ENCODE measurements at regions not wholly inside any gene's neighbourhood (a gene's known extent, or its start where the extent isn't known, plus 50 kb on each side); places are given as distances from the start of the nearest gene placed in this dataset.

DNA sequence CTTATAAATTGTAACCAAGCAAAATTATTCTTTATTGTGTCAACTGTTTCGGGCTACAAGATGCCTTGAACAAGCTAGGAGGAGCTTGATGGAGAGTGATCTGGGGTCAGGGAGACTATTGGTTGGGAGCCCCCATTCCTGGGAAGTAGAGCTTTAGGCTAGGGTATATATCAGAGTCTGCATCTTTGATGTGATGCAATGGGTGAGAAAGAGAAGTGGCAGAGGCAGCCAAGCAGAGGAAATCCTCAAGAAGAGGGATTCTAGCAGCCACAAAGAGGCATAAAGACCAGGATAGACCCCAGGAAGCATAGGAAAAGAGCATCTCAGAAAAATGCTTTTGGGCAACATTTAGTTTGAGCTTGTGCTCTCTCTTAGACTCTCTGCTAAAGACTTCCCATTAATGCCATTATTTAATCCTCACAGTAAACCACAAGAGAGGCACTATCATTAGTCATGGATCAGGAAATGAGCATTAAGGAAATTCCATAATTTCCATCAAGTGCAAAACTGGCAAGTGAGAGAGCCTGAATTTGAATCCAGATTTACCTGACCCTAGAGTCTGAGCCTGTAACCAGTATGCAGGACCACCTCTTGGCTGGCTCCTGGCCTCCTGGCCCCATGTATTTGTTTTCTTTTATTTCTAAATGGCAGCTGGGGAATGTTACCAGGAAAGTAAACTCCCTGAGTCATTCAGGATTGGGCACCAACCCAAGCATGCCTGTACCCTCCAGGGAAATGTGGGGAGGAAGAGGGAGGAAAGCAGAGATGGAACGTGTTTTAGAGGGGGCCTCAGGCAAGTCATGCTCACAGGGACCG is 118.7 kb downstream of the RPL22L1 start:
- H3K27me3 ChIP-seq (ENCODE audit: low read depth, low read length): no peaks in the 10 kb centered on the region
- no peak overlapping the region for H3K4me3 ChIP-seq (ENCODE audit: low read depth in 1 of 2, low read length in 2 of 2)
- no peaks in the 10 kb centered on the region for H3K9me3 ChIP-seq (ENCODE audit: control insufficient read depth in 1 of 2, low read length in 2 of 2)
- H3K36me3 ChIP-seq (ENCODE audit: control insufficient read depth in 1 of 2, insufficient read depth in 2 of 2, low read length in 2 of 2): no peaks in the 10 kb centered on the region
- no peak overlapping the region for H3K27ac ChIP-seq (ENCODE audit: low read length)
- H3K4me1 ChIP-seq (ENCODE audit: control insufficient read depth in 1 of 2, insufficient read depth in 2 of 2, low read length in 2 of 2): peaks cover 5 to 7% of the 10 kb centered on the region in 2 donors

GRCh38 chr3:170750478-170750830 is 119.5 kb downstream of the RPL22L1 start:
- Histone ChIP-seq H3K27me3 (ENCODE audit: low read depth, low read length) (no peaks in the 10 kb centered on the region), H3K4me1 (ENCODE audit: control insufficient read depth in 1 of 2, insufficient read depth in 2 of 2, low read length in 2 of 2) (peaks cover 5 to 7% of the 10 kb centered on the region in 2 donors), H3K27ac (ENCODE audit: low read length) (no peak overlapping the region), H3K9me3 (ENCODE audit: control insufficient read depth in 1 of 2, low read length in 2 of 2) (no peaks in the 10 kb centered on the region), H3K36me3 (ENCODE audit: control insufficient read depth in 1 of 2, insufficient read depth in 2 of 2, low read length in 2 of 2) (no peaks in the 10 kb centered on the region), H3K4me3 (ENCODE audit: low read depth in 1 of 2, low read length in 2 of 2) (no peak overlapping the region)

- H3K4me1 ChIP-seq (ENCODE audit: control insufficient read depth in 1 of 2, insufficient read depth in 2 of 2, low read length in 2 of 2): peaks cover 5 to 7% of the 10 kb centered on the region in 2 donors
- no peaks in the 10 kb centered on the region for H3K27me3 ChIP-seq (ENCODE audit: low read depth, low read length)
- H3K4me3 ChIP-seq (ENCODE audit: low read depth in 1 of 2, low read length in 2 of 2): no peak overlapping the region
- H3K9me3 ChIP-seq (ENCODE audit: control insufficient read depth in 1 of 2, low read length in 2 of 2): no peaks in the 10 kb centered on the region
- no peaks in the 10 kb centered on the region for H3K36me3 ChIP-seq (ENCODE audit: control insufficient read depth in 1 of 2, insufficient read depth in 2 of 2, low read length in 2 of 2)
- H3K27ac ChIP-seq (ENCODE audit: low read length): no peak overlapping the region
These were observed 120.1 kb downstream of the RPL22L1 start for GRCh38 chr3:170749765-170750477.

DNA sequence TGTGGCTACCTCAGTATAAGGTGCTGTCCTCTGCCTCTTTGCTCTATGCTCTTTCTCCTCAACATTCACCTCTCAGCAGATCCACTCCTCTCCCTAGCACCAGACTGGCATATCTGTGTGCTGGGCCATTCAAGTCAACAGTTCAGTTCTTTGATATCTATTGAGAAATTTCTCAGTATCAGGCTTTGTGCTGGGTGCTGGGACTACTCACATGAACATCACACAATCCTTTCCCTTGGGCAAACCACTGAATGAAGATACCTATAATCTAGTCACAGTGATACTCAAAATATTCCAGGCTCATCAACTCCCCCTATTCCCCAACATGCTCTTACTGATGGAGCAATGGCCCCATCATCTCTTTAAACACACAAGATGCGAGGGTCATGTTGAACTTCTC is 120.8 kb downstream of the RPL22L1 start:
- peaks cover 5 to 7% of the 10 kb centered on the region in 2 donors for H3K4me1 ChIP-seq (ENCODE audit: control insufficient read depth in 1 of 2, insufficient read depth in 2 of 2, low read length in 2 of 2)
- H3K27me3 ChIP-seq (ENCODE audit: low read depth, low read length): no peaks in the 10 kb centered on the region
- no peaks in the 10 kb centered on the region for H3K36me3 ChIP-seq (ENCODE audit: control insufficient read depth in 1 of 2, insufficient read depth in 2 of 2, low read length in 2 of 2)
- no peaks in the 10 kb centered on the region for H3K9me3 ChIP-seq (ENCODE audit: control insufficient read depth in 1 of 2, low read length in 2 of 2)
- H3K27ac ChIP-seq (ENCODE audit: low read length): no peak overlapping the region
- no peak overlapping the region for H3K4me3 ChIP-seq (ENCODE audit: low read depth in 1 of 2, low read length in 2 of 2)

DNA sequence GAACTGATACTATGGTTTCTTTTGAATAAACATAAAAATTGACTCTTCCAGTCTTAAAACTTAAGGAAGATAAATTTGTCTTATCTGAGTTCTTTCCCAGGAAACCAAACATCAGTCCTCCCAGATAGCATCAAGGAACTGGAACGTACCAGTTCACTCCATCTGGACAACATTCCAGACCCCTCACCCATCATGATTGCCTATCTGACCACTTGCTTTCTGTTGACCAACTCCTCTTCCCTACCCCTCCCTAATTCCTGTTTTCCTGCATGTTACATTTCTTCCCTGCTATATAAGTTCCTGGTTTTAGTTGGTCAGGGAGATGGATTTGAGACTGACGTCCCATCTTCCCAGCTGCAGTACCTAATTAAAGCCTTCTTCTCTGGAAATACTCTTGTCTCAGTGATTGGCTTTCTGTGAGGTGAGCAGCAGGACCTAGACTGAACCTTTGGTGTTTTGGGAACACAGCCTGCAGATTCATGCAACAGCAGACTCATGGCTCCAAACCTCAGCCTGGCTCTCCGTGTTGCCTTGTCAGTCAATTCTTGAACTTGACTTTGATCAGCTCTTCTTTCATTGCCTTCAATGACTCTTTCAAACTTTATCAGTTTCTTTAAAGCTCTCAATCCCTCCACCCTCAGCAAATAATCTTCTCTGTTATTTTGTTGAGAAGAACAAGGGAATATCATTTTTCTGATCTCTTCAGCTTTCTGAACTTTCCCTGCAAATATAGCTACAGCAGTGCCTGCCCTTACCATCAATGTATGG is 123.6 kb downstream of the RPL22L1 start:
- no peaks in the 10 kb centered on the region for H3K36me3 ChIP-seq (ENCODE audit: control insufficient read depth in 1 of 2, insufficient read depth in 2 of 2, low read length in 2 of 2)
- H3K27ac ChIP-seq (ENCODE audit: low read length): no peak overlapping the region
- H3K4me1 ChIP-seq (ENCODE audit: control insufficient read depth in 1 of 2, insufficient read depth in 2 of 2, low read length in 2 of 2): peaks cover 1 to 5% of the 10 kb centered on the region in 2 donors
- H3K9me3 ChIP-seq (ENCODE audit: control insufficient read depth in 1 of 2, low read length in 2 of 2): no peaks in the 10 kb centered on the region
- no peak overlapping the region for H3K4me3 ChIP-seq (ENCODE audit: low read depth in 1 of 2, low read length in 2 of 2)
- H3K27me3 ChIP-seq (ENCODE audit: low read depth, low read length): no peaks in the 10 kb centered on the region

DNA sequence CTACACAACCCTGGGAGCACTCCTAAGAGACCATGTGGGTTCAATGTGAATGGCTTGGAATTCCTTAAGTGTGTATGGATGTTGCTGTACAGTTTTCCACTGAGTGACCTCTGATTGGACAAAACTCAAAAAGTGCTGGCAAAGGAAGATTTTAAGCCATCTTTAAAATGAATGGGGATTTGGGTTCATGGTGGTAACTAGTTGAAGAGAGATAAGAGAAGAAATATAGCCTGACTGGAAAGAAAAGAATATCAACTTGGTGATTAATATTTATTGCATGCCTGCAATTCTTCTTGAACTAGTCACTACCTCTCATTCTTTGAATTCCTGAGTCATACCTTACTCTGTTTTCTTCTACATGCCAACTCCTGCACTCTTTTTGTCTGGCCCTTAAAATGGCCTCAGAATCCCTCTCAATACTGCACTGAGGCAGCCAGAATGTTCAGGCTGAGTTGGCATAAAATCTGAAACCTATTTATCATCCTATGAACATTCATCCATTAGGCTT is 124.7 kb downstream of the RPL22L1 start:
- Histone ChIP-seq H3K4me1 (ENCODE audit: control insufficient read depth in 1 of 2, insufficient read depth in 2 of 2, low read length in 2 of 2) (peaks cover 0 to 5% of the 10 kb centered on the region in 2 donors), H3K27me3 (ENCODE audit: low read depth, low read length) (no peaks in the 10 kb centered on the region), H3K9me3 (ENCODE audit: control insufficient read depth in 1 of 2, low read length in 2 of 2) (no peaks in the 10 kb centered on the region), H3K4me3 (ENCODE audit: low read depth in 1 of 2, low read length in 2 of 2) (no peak overlapping the region), H3K27ac (ENCODE audit: low read length) (no peak overlapping the region), H3K36me3 (ENCODE audit: control insufficient read depth in 1 of 2, insufficient read depth in 2 of 2, low read length in 2 of 2) (no peaks in the 10 kb centered on the region)

GRCh38 chr3:170741756-170742529 is 128.1 kb downstream of the RPL22L1 start:
- no peaks in the 10 kb centered on the region for H3K9me3 ChIP-seq (ENCODE audit: control insufficient read depth in 1 of 2, low read length in 2 of 2)
- no peaks in the 10 kb centered on the region for H3K4me1 ChIP-seq (ENCODE audit: control insufficient read depth in 1 of 2, insufficient read depth in 2 of 2, low read length in 2 of 2)
- H3K4me3 ChIP-seq (ENCODE audit: low read depth in 1 of 2, low read length in 2 of 2): no peak overlapping the region
- H3K27ac ChIP-seq (ENCODE audit: low read length): no peak overlapping the region
- H3K36me3 ChIP-seq (ENCODE audit: control insufficient read depth in 1 of 2, insufficient read depth in 2 of 2, low read length in 2 of 2): no peaks in the 10 kb centered on the region
- no peaks in the 10 kb centered on the region for H3K27me3 ChIP-seq (ENCODE audit: low read depth, low read length)

DNA sequence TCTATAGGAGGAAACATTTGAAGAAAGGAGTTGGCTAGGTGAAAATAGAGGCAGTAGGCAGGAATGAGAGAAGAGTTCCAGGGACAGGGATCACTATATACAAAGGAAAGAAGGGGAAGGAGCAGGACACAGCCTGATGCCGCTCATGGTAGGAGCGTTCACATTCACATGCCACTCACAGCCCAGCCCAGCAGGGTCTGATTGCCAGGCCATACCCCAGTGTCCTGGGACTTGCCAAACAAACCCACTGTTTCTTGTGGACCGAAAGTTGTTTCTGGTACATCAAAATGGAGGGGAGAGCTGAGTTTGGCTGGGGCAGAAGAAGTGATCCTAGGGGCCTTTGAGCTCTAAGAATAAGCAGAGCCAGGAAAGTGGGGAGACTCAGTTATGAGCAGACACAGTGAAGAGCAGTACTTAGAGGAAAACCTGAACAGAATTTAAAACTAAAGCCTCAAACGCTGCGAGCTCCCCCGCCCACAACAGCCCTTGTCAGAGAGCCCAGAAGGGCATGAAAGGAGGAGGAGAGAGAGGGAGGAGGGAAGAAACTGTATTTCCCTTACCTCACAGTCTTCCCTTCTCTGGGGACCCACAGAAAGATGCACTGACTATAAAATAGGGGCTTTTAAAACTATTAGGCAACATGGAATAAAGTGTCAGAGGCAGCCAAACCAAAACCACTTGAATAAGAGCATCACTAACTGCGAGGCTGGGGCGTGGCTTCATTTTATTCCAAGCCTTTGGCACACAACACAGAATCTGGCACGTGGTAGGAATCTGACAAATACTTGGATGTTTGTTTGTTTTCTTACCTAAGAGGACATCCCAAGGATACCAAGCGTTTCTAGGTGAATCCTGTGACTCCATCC is 129.0 kb downstream of the RPL22L1 start:
- peak overlapping the region; percentile 4 for H3K27ac ChIP-seq (ENCODE audit: low read length)
- H3K4me1 ChIP-seq (ENCODE audit: control insufficient read depth in 1 of 2, insufficient read depth in 2 of 2, low read length in 2 of 2): no peaks in the 10 kb centered on the region
- no peaks in the 10 kb centered on the region for H3K36me3 ChIP-seq (ENCODE audit: control insufficient read depth in 1 of 2, insufficient read depth in 2 of 2, low read length in 2 of 2)
- H3K9me3 ChIP-seq (ENCODE audit: control insufficient read depth in 1 of 2, low read length in 2 of 2): no peaks in the 10 kb centered on the region
- H3K27me3 ChIP-seq (ENCODE audit: low read depth, low read length): no peaks in the 10 kb centered on the region
- no peak overlapping the region for H3K4me3 ChIP-seq (ENCODE audit: low read depth in 1 of 2, low read length in 2 of 2)

DNA sequence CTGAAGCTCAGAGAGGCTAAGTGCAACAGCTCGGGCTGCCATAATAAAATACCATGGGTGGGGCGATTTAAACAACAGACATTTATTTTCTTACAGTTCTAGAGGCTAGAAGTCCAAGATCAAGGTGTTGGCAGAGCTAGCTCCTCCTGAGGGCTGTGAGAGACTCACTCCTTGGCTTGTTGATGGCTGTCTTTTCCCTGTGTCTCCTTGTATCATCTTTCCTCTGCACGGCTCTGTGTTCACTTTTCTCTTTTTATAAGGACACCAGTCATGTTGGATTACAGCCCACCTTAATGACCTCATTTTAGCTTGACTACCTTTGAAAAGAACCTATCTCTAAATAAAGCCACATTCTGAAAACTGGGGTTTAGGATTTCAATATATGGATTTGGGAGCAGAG is 129.7 kb downstream of the RPL22L1 start:
- Histone ChIP-seq H3K4me3 (ENCODE audit: low read depth in 1 of 2, low read length in 2 of 2) (no peak overlapping the region), H3K27ac (ENCODE audit: low read length) (peak overlapping the region; percentile 4)

DNA sequence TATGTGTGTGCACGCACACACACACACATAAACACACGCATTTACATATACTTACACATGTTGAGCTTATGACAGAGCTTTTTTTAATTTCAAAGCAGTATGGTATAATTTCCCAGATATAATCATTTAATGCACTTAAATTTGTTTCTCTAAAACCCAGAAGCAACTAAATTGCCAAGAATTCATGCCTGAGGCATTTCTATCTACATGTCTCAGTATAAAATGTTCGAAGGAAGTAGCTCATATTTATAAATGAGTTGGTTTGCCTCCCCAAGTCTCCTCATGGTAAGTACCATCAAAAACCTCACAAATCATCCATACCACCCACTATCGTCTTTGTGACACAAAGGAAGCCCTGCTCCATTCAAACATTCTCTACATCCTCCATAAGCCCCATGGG is 130.6 kb downstream of the RPL22L1 start:
- no peak overlapping the region for H3K27ac ChIP-seq (ENCODE audit: low read length)
- no peaks in the 10 kb centered on the region for H3K36me3 ChIP-seq (ENCODE audit: control insufficient read depth in 1 of 2, insufficient read depth in 2 of 2, low read length in 2 of 2)
- no peaks in the 10 kb centered on the region for H3K4me1 ChIP-seq (ENCODE audit: control insufficient read depth in 1 of 2, insufficient read depth in 2 of 2, low read length in 2 of 2)
- H3K9me3 ChIP-seq (ENCODE audit: control insufficient read depth in 1 of 2, low read length in 2 of 2): no peaks in the 10 kb centered on the region
- H3K27me3 ChIP-seq (ENCODE audit: low read depth, low read length): no peaks in the 10 kb centered on the region
- no peak overlapping the region for H3K4me3 ChIP-seq (ENCODE audit: low read depth in 1 of 2, low read length in 2 of 2)

More for the DNA sequence above, 129.7 kb downstream of the RPL22L1 start:
- no peaks in the 10 kb centered on the region for H3K36me3 ChIP-seq (ENCODE audit: control insufficient read depth in 1 of 2, insufficient read depth in 2 of 2, low read length in 2 of 2)
- H3K4me1 ChIP-seq (ENCODE audit: control insufficient read depth in 1 of 2, insufficient read depth in 2 of 2, low read length in 2 of 2): no peaks in the 10 kb centered on the region
- no peaks in the 10 kb centered on the region for H3K9me3 ChIP-seq (ENCODE audit: control insufficient read depth in 1 of 2, low read length in 2 of 2)
- no peaks in the 10 kb centered on the region for H3K27me3 ChIP-seq (ENCODE audit: low read depth, low read length)

Measured in muscle layer of duodenum (tissue), 2 donors.